HG03439 (cell line): ENCODE measurements at regions not wholly inside any gene's neighbourhood (a gene's known extent, or its start where the extent isn't known, plus 50 kb on each side); places are given as distances from the start of the nearest gene placed in this dataset.
"Not testable (repeated sequence)": the region's sequence is repeated elsewhere in the genome, so short reads cannot be mapped to it uniquely, and the experiment has no call there.

ENCODE experiments used
- ATAC-seq: cut with Tn5 transposase; IDR thresholded peaks from one replicate; pipeline ENCODE4 v1.9.1; 2021; ENCODE audit warnings: mild to moderate bottlenecking, moderate library complexity; ENCODE audit not compliant: unreplicated experiment

GRCh38 chr21:6553505-6554376 lies 3967.6 kb upstream of the TPTE start:
- ATAC-seq: not testable (repeated sequence)

- not testable (repeated sequence) for ATAC-seq
Observed at GRCh38 chr21:6554377-6554864, 3967.0 kb upstream of the TPTE start.

GRCh38 chr21:6556516-6556915 lies 3964.9 kb upstream of the TPTE start:
- ATAC-seq: not testable (repeated sequence)

GRCh38 chr21:6557415-6557814 lies 3964.0 kb upstream of the TPTE start:
- not testable (repeated sequence) for ATAC-seq

- ATAC-seq: not testable (repeated sequence)
Observed at GRCh38 chr21:6561168-6561567, 3960.2 kb upstream of the TPTE start.

GRCh38 chr21:6561578-6561977 lies 3959.8 kb upstream of the TPTE start:
- not testable (repeated sequence) for ATAC-seq

GRCh38 chr21:6564543-6565166 lies 3956.7 kb upstream of the TPTE start:
- ATAC-seq: not testable (repeated sequence)

GRCh38 chr21:6565190-6566094 lies 3955.9 kb upstream of the TPTE start:
- not testable (repeated sequence) for ATAC-seq

GRCh38 chr21:6567542-6567941 lies 3953.8 kb upstream of the TPTE start:
- not testable (repeated sequence) for ATAC-seq

GRCh38 chr21:6569152-6569551 lies 3952.2 kb upstream of the TPTE start:
- ATAC-seq: not testable (repeated sequence)

- not testable (repeated sequence) for ATAC-seq
Observed at GRCh38 chr21:6569587-6570392, 3951.6 kb upstream of the TPTE start.

- ATAC-seq: not testable (repeated sequence)
Observed at GRCh38 chr21:6570700-6571368, 3950.5 kb upstream of the TPTE start.

- not testable (repeated sequence) for ATAC-seq
Observed at GRCh38 chr21:6573576-6573975, 3947.8 kb upstream of the TPTE start.

- ATAC-seq: not testable (repeated sequence)
Observed at GRCh38 chr21:6579801-6580200, 3941.6 kb upstream of the TPTE start.
